ENCODE measurements at regions not wholly inside any gene's neighbourhood (a gene's known extent, or its start where the extent isn't known, plus 50 kb on each side); places are given as distances from the start of the nearest gene placed in this dataset.
"Not testable (repeated sequence)": the region's sequence is repeated elsewhere in the genome, so short reads cannot be mapped to it uniquely, and the experiment has no call there.

- no peak for DNase-seq
- Histone ChIP-seq H3K9me3 (no peaks in the 10 kb centered on the region), H3K36me3 (no peaks in the 10 kb centered on the region), H3K27ac (no peak overlapping the region), H3K4me1 (peaks cover 0 to 18% (median 0%) of the 10 kb centered on the region in 4 donors), H3K4me3 (no peak overlapping the region), H3K27me3 (no peaks in the 10 kb centered on the region)
- intact Hi-C loops (cut with DNase I; ENCODE audit: low total_unique reads) = no loop called here
- no peak for TF ChIP-seq CTCF (IDR thresholded peaks at IDR 0.05)
These were observed 72.1 kb upstream of the HSPB3 start for GRCh38 chr5:54383225-54383901.

- DNase-seq; intact Hi-C loops (cut with DNase I; ENCODE audit: low total_unique reads); H3K27me3 ChIP-seq; H3K9me3 ChIP-seq; H3K27ac ChIP-seq; H3K4me1 ChIP-seq; H3K4me3 ChIP-seq; H3K36me3 ChIP-seq: not testable (repeated sequence)
These were observed 70.9 kb upstream of the ARL15 start for GRCh38 chr5:54381319-54381718.

GRCh38 chr5:54379590-54379989 is 69.2 kb upstream of the ARL15 start:
- H3K27ac ChIP-seq = no peak overlapping the region
- no peaks in the 10 kb centered on the region for H3K9me3 ChIP-seq
- H3K36me3 ChIP-seq = no peaks in the 10 kb centered on the region
- no peaks in the 10 kb centered on the region for H3K27me3 ChIP-seq
- intact Hi-C loops (cut with DNase I; ENCODE audit: low total_unique reads) = no loop called here
- H3K4me3 ChIP-seq = no peak overlapping the region
- DNase-seq = no peak
- no peak for TF ChIP-seq CTCF (IDR thresholded peaks at IDR 0.05)
- H3K4me1 ChIP-seq = no peaks in the 10 kb centered on the region

- Histone ChIP-seq H3K9me3 (no peaks in the 10 kb centered on the region), H3K4me3 (no peak overlapping the region), H3K27ac (no peak overlapping the region), H3K4me1 (no peaks in the 10 kb centered on the region), H3K36me3 (no peaks in the 10 kb centered on the region), H3K27me3 (no peaks in the 10 kb centered on the region)
- no peak for DNase-seq
- intact Hi-C loops (cut with DNase I; ENCODE audit: low total_unique reads) = no loop called here
- TF ChIP-seq CTCF (IDR thresholded peaks at IDR 0.05) = no peak
These were observed 68.3 kb upstream of the ARL15 start for GRCh38 chr5:54378707-54379106.

- H3K4me1 ChIP-seq; H3K4me3 ChIP-seq; H3K9me3 ChIP-seq; H3K27ac ChIP-seq; H3K27me3 ChIP-seq; DNase-seq; H3K36me3 ChIP-seq; intact Hi-C loops (cut with DNase I; ENCODE audit: low total_unique reads): not testable (repeated sequence)
These were observed 67.0 kb upstream of the ARL15 start for GRCh38 chr5:54377339-54377738.

- Histone ChIP-seq H3K4me3 (no peak overlapping the region), H3K27me3 (no peaks in the 10 kb centered on the region), H3K27ac (no peak overlapping the region), H3K36me3 (no peaks in the 10 kb centered on the region), H3K4me1 (no peaks in the 10 kb centered on the region), H3K9me3 (no peaks in the 10 kb centered on the region)
- intact Hi-C loops (cut with DNase I; ENCODE audit: low total_unique reads) = no loop called here
- DNase-seq = no peak
- TF ChIP-seq CTCF (IDR thresholded peaks at IDR 0.05) = no peak
These were observed 60.6 kb upstream of the ARL15 start for GRCh38 chr5:54370982-54371381.

- Histone ChIP-seq H3K4me3 (no peak overlapping the region), H3K9me3 (no peaks in the 10 kb centered on the region), H3K4me1 (no peaks in the 10 kb centered on the region), H3K36me3 (no peaks in the 10 kb centered on the region), H3K27ac (no peak overlapping the region), H3K27me3 (no peaks in the 10 kb centered on the region)
- no peak for TF ChIP-seq CTCF (IDR thresholded peaks at IDR 0.05)
- intact Hi-C loops (cut with DNase I; ENCODE audit: low total_unique reads) = no loop called here
- no peak for DNase-seq
These were observed 57.5 kb upstream of the ARL15 start for GRCh38 chr5:54367844-54368243.

Data from tibial artery (tissue), 4 donors.